GOT3 (cell line): ENCODE measurements at regions not wholly inside any gene's neighbourhood (a gene's known extent, or its start where the extent isn't known, plus 50 kb on each side); places are given as distances from the start of the nearest gene placed in this dataset.

Experiments used
- DNase-seq: peaks from one replicate; lab custom pipeline; 2025; ENCODE audit warnings: mixed read lengths; lab: John Stamatoyannopoulos, UW

DNA sequence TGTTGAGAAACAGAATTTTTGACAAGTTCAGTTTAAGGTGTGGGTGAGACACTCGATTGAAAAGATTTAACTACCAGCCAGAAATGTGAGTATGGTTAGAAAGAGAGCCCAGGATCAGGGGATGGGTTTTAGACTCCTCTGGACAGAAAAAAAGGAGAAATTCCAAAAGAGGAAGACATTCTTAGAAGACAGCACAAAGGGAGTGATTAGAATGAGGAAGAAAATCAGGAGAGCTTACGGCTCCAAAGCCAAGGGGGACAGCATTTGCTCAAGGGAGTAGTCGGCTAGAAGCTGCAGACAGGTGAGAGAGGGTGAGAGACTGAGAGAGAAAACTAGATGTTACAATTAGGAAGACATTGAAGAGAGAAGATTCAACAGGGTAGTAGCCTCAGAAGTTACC lies 166.1 kb downstream of the ADAMTS15 start:
- no peak for DNase-seq

DNA sequence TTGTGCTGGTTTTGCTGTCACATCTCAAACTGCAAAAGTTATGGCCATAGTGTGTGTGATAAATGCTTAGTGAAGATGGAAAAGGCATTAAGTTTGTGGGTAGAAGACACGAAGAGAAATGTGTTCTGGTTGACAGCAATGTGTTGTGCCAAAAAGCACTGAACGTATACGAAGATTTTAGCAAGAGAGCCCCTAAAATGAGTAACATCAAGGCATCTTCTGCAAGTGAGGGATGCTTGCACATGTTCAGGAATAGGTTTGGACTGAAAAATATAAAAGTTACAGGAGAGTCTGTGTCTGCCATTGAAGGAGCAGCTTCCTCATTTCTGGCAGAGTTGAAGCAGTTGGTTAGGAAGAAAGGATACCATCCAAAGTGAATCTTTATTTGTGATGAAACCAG lies 167.1 kb downstream of the ADAMTS15 start:
- DNase-seq, result no peak

DNA sequence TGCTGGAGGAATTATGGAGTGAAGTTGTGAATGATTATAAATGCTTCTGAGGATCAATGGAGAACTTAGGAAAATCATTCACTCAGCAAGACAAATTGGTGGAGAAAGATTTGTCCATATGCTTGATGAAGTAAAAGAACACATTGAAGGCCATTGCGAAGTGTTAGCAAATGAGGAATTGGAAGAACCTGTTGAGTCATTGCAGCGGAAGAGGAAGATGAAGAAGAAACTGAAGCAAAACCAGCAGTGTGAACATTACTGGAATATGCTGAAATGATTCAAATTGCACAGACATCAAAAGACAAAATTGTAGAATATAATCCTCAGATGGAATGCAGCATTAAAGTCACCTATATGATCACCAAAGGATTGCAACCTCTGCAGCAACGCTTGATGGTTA lies 168.1 kb downstream of the ADAMTS15 start:
- DNase-seq, result no peak

DNA sequence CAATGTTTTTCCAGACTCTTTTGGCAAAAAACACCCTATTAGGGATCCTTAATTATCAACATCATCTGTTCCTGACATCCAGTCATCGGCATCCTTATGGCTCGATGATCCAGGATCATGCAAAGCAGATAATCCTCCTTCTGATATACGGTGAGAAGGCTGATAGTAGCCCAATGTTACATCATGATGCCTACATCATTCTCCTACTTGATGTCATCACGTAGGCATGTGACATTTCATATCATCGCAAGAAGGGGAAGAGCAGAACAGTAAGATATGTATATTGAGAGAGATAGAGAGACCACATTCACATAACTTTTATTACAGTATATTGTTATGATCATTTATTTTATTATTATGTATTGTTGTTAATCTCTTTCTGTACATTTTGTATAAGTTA lies 168.6 kb downstream of the ADAMTS15 start:
- DNase-seq, result no peak

DNA sequence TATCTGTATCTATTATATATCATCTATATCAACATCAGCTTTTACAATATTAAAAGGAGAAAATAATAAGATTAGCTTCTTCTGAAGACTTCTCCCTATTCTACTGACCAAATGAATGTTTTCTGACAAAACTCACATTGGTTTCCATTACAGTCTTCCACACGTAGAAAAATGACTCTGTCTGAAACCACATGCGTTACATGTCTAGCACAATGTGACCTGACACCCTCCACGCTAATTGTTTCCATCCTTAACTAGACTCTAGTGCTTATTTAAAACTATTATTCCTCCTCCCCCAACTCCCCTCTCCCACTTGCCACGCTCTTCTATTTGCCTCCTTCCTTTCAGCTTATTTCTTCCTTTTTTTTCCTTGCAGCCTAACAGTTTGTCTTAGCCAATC lies 172.1 kb downstream of the ADAMTS15 start:
- DNase-seq, result no peak

DNA sequence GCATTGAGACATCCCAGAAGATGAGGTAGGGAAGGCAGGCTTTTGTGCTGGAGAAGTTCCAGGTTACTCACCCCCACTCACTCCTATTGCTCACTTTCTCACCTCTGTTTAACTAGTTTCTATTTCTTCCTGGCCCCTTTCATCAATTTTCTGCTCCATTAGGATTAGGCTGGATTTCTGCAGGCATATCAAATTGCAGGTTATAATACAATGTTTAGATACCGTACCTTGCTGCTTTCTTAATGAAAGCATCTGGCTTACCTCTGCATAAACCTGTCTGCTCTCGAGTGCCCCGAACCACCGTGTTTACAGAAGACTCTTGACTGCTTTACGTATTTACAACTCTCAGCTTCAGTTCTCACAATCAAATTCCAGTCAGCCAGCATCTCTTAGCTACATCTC lies 173.7 kb downstream of the ADAMTS15 start:
- DNase-seq, result no peak

DNA sequence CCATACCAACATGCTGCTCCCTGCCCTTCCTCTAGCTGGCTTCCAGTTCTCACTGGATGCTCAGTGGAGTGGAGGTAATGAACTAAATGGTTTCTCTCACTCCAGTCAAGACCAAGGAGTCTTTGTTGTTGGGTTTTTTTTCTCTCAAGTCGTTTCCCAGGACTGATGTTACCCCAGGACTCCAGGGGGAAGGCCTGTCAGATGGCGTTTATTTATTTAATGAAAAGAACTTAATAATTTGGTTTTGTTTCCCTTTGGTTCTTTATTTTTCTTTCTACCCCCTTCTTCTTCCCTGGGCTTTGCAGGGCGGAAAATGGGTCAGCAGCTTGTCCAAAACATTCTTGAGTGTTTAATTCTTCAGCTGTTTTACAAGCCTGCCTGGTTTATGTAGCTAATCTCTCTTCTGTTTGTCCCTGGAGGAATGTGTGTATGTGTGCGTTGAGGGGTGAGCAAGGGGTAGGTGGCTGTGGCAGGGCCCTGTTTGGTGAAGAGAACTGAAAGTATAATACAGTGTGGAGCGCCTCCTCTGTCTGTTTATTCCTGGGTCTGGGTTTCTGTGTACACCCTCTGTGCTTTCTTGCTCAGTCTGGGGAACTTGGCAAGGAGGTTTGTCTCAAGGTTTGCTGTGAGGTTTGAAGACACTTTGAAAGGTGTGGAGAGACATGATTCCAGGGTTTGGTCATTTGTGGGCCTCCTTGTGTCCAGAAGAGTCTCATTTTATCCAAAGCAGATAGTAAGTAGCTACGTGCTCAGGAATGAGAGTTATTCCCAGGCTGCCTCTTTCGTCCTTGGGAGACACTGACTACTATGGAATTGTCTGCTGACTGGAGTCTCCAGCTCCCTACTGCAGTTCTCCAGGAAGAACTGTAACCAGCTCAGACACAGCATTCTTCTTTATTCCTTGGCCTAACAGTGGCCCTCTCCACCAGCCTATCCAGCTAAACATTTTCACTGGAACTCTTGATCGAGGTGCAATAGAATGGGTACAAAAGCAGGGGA lies 175.5 kb downstream of the ADAMTS15 start:
- DNase-seq, result no peak

DNA sequence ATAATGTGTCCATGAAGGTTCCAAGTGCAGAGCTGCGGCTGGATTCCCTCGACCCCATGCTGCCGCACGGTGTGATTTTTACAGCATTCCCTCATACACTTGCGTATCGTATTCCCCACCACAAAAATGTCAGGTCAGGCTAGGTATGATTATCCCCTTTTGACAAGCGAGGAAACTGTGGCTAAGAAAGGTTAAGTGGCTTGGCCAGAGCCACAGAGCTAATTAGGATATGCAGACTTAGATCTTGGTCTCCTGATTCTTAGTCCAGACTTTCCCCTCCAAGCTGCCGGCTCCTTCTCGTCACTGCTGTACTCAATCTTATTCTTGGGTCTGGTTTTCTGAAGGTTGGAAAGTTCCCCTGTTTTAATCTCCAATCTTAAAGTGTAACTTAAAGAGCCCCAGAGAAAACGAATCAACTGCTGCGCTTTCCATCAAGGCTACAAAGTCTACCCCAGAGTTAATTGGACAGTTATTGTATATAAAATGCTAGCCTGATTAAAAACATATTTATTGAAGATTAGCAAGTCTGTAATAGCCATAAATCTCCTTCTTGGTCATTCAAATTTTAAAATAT lies 176.6 kb downstream of the ADAMTS15 start:
- DNase-seq, result no peak

DNA sequence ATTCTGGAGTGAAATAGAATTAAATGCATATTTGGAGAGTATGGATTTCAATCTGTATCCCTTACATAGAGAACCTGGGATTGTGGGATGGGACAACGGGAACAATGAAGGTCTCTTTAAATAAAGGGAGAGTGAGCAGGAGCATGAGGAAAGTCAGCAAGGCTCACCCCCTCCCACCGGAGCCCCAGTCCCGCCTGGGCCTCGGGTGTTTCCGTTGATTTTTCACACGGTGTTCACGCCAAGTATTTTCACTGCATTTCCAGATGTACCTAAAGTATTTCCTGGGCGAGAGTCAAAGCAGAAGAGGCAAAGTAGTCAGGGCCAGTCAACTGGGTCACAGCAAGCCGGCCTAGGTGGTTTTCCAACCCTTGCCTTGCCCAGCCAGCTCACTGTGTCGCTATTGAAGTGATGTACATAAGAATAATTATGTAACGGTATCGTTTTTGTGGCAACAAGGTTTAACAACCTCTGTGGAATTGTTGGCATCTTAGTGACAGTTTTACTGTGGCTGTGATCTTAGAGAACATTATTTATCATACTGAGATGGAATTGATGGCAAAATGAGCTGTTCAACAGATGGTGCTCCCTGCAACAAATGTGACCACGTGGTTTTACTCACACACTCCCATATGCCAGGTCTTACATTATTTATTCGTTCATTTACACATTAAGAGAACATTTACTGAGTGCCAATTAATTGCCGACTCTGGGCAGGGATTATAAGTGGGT lies 177.3 kb downstream of the ADAMTS15 start:
- DNase-seq, result no peak

DNA sequence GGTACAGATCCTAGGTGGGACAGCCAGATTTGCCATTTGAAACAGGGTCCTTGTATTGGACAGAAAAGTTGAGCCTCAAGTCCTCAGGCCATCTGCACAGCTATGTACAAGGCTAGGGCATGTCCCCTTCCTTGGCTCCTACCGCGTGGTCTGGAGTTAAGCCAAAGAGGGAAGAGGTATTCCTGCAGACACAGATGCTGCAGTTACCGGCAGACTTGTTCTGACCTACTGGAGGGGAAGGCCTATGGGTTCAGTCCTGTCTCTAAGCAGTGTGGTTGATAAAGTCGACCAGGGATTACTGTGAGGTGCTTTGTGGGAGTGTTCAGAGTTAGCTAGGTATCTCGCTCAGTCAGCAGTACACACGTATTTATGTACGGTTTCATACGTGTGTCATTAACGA lies 180.6 kb downstream of the ADAMTS15 start:
- DNase-seq, result no peak

DNA sequence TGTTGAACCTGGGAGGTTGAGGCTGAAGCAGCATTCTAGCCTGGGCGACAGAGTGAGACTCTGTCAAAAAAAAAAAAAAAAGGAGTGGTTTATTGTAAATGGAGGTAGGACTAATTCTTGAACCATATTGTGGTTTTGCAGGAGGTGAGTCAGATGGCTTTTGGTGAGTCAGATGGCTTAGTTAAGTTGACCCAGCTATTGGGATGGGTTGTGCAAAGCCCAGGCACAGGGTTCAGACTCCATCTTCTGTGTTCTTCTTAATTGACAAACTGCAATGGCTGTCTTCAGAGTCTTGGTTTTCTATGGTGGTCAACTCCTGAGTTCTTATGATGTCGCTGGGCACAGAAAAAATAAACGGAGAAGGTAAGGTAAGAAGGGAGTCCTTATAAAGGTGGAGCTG lies 182.7 kb downstream of the ADAMTS15 start:
- DNase-seq, result no peak

DNA sequence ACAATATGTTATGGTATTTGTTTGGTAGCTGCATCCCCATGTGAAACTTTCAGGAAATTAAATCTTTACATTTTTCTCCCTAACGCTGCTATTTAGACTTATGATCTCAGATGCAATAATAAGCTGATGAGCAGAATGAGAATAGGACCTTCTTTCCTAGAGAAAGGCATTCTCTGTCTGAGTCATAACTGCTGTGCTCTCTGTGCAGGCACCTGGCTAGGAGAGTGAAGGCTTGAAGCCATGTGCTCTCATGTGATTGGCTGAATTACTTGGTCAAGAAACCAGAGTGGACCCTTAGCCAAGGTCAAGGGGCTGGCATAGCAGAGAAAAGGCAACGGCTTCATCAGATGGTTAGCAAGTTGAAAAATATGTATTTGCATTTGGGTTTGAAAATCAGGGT lies 185.0 kb downstream of the ADAMTS15 start:
- no peak for DNase-seq

DNA sequence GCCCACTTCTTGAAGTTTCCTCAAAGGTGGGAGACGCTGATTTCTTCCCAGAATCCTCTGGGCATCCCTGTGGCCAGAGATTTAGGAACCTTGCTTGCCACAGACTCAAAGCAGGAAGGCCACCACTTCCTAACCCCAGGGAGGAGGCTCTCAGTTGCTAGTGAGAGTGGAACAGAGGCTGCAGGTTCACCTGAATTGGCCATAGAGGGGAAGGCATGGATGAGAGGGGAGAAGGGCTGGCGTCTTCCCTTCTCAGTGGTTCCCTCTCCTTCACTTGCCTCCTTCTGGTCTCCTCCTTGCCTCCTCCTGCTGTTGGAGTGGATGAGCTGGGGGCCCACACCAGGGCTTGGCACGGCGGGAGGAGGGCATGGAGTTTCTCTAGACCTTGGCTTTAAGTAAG lies 185.7 kb downstream of the ADAMTS15 start:
- no peak for DNase-seq

DNA sequence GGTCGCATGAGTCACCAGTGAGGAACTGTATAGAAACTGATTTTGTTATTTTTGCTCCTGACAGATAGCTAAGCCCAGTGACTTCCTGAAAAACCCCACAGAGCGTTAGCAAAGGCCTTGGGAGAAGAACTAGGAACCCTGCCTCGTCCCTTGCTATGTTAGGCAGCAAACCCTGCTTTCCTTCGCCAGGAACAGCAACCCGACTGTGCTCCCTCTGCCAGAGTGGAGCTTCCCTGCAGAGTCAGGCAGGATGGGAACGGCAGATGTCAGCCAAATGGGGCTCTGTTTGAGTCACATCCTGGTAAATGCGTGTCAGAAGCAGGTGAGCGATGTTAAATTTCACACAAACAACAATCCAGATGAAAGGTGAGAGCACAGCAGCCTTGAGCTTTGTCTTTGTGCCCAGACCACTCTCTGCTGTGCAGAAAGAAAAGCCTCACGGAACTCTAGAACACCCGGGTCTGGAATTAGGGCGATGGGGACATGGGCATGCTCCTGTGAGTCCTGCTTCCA lies 186.6 kb downstream of the ADAMTS15 start:
- DNase-seq, result no peak

DNA sequence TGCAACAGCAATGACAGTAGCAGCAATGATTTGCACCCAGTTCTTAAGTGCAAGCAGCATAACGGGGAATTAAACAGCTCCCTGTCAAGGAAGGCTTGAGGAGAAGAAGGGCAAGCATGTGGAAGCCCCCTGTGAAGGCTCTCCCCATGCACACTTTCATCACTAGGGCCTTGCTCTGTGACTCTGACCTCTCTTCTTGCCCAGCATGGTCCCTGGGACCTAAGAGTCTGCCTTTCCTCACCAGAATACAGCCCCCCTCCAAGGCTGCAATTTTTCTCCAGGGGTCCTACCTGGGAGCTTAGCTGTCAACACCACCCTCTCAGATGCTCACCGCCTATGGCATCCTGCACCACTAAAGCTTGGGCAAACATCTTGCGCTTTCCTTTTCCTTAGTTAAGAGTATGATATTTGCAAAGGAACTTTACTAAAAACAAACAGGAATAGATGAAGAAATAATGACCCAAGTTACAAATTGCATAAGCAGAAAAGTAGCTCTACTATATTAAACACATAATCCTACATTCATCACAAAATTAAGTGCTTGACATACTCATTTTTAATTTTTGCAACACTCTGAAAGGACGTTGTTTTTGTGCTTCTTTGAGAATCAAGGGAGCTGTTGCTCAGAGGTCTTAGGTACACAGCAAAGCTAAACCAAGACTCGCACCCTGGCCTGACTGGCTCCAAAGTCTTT lies 187.6 kb downstream of the ADAMTS15 start:
- no peak for DNase-seq

DNA sequence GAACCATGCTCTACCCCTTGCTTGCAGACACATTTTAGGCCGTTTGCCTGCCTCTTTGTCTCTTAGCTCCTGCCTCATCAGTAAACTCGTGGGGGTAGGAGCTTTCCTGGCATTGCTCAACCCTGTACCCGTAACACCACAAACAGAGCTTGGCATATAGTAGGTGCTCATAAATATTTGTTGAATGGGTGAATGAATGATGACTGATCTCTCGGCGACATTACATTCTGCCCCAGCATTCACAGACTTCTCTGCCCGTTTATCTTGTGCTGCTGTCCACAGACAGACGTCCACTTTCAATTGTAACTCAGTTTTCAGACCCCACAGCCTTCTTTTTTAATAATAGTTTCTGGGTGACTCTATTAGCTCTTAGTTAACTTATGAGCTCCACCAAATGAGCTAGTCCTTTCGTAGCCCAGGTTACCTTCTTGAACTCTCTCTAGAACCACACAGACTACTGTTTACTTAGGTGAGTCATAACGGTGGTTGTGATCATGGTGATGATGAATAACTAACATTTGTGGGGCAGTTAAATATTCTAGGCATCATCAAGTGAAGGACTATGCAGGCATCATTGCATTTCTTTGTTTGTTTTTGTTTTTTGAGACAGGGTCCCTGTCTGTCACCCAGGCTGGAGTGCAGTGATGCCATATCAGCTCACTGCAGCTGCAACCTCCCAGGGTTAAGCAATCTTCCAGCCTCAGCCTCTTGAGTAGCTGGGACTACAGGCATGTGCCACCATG lies 188.4 kb downstream of the ADAMTS15 start:
- no peak for DNase-seq

DNA sequence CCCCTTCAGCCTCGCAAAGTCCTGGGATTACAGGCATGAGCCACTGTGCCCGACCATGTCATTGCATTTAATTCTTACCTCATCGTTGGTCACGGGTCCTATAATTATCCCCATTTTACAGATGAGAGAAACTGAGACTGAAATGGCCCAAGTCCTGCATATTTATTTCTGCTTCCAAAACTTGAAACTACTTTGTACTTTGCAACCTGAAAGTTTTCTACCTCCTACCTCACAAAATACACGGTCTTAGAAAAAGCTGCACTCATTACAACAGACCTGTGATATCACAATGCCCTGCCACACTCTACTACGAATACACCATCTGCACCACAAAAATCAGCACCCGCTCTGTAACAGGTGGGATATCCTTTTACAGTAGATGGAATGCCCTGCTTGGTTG lies 189.1 kb downstream of the ADAMTS15 start:
- DNase-seq, result no peak

DNA sequence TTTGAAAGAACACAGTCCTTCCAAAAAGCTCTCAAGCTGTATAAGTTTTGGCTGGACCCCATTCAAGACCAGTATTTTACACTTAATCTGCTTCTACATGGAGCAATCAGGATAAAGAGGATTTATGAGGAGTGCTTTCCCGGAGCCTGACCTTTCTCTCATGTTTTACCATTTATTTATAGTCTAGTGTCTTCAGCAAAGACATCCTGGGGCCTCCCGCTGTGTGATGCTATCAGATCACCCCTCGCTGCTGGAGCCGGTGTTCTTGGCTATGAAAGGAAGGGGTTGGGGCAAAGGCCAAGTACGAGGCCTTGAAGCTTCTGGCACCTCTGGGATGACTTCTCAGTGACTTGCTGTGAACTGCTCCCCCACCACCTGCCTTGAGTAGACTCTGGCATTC lies 189.6 kb downstream of the ADAMTS15 start:
- no peak for DNase-seq

DNA sequence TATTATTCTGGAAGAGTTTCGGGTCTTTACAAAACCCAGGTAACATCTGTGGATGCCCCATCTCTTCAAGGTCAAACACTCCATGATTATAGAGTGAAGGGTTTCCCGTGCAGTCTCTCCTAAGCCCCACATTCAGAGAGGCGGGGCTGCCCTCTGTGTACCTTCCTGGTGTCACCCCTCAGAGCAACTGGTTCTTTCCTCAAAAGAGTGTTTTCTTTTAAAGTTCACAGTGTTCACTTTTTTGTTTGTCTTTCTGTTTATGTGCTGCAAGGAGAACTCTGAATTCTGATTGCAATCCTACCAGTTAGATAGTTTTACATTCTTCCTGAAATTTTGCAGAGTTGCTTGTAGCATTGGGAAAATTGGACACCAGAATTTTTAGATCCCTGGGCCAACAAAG lies 190.2 kb downstream of the ADAMTS15 start:
- DNase-seq, result no peak

DNA sequence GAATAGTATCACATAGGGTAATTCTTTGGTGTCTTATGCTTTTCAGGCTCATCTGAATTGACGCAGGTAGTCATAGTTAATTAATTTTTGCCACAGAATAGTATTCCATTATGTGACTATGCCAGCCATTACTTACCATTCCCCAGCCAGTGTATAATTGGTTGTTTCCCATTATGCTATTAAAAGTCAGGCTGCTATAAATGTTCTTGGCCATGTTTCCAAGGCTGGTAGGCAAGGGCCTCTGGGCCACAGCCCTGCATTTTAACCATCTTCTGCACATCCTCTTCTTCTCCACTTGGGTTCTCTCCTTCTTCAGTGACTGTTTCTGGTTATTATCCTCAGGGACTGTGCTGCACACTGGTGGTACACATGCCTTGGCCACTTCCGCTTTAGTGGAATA lies 190.9 kb downstream of the ADAMTS15 start:
- no peak for DNase-seq

DNA sequence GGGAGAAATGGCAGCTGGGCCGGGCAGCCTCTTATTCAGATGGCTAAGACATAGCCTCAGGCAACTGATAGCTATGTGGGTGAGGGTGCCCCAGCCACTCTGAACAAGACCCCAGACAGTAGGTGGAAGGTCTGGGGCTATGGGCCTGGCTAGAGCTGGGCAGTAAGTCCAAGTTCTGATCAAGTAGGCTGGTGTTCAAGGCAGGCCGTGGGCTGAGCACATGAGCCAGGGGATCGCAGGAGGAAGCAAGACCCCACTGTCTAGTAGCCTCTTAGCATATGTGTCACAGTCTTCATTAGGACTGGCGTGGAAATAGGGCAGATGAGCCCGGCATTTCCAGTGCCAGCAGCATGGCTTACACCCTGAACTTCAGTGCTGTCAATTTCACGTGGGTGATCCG lies 192.1 kb downstream of the ADAMTS15 start:
- no peak for DNase-seq
